ENCODE measurements at regions not wholly inside any gene's neighbourhood (a gene's known extent, or its start where the extent isn't known, plus 50 kb on each side); places are given as distances from the start of the nearest gene placed in this dataset.
A peak's percentile ranks its signal among the peaks of the same experiment; 100 is the strongest.

DNA sequence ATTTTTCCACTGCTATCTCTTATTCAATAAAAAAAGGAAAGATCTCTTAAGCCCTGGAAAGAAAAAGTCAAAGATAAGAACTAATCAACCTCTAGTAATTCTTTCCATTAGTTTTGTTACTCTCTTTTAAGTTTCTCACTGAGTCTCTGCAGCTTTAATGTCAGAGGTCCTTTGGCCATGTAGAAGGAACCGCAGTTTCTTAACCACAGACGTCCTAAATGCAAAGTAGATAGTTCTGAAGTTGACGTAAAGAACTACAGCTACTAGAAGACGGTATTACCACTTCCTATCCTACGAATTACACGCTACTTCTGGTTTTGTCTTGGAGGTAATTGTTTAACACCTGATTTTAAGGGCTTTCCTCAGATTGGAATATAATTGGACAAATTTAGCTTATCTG lies 325.9 kb downstream of the ANKRD50 start:
- no peak for DNase-seq
- TF ChIP-seq, protein P1, sequence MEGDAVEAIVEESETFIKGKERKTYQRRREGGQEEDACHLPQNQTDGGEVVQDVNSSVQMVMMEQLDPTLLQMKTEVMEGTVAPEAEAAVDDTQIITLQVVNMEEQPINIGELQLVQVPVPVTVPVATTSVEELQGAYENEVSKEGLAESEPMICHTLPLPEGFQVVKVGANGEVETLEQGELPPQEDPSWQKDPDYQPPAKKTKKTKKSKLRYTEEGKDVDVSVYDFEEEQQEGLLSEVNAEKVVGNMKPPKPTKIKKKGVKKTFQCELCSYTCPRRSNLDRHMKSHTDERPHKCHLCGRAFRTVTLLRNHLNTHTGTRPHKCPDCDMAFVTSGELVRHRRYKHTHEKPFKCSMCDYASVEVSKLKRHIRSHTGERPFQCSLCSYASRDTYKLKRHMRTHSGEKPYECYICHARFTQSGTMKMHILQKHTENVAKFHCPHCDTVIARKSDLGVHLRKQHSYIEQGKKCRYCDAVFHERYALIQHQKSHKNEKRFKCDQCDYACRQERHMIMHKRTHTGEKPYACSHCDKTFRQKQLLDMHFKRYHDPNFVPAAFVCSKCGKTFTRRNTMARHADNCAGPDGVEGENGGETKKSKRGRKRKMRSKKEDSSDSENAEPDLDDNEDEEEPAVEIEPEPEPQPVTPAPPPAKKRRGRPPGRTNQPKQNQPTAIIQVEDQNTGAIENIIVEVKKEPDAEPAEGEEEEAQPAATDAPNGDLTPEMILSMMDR (IDR thresholded peaks at IDR 0.05; ENCODE audit: low read depth, low read length, missing control alignments): no peak
- in situ Hi-C loops (cut with HindIII; ENCODE audit: low pct_ligation_motif_present, low sequenced_read_pairs): no loop called here

DNA sequence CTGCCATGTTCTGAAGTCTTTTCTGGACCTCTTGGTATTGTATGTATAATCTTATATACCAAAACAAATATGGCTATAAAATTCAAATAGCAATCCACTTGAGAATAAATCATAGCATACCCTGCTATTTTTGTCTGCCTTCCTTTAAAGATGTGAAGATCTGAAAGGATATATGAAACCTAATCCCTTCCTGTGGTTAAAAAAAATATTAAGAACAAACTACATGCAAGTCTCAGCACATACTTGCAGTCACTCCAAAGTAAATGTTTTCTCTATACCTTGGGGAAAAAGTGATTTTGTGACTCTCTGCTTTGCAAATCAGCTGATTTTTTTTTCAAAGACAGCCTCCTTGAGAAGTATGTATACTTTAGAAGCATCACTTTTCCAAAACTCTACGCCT lies 322.9 kb downstream of the ANKRD50 start:
- H3K27me3 ChIP-seq (replicated peaks): no peaks in the 10 kb centered on the region
- H3K4me3 ChIP-seq (ENCODE audit: low read depth, low read length): no peak overlapping the region
- H3K36me3 ChIP-seq (replicated peaks): no peaks in the 10 kb centered on the region
- in situ Hi-C loops (cut with HindIII; ENCODE audit: low pct_ligation_motif_present, low sequenced_read_pairs): no loop called here
- no peak for DNase-seq
- H3K27ac ChIP-seq: no peak overlapping the region
- TF ChIP-seq, protein P1 (IDR thresholded peaks at IDR 0.05; ENCODE audit: low read depth, low read length, missing control alignments): no peak

More for the DNA sequence above, 325.9 kb downstream of the ANKRD50 start:
- Histone ChIP-seq H3K27ac (no peak overlapping the region), H3K36me3 (replicated peaks) (no peaks in the 10 kb centered on the region), H3K27me3 (replicated peaks) (no peaks in the 10 kb centered on the region), H3K4me3 (ENCODE audit: low read depth, low read length) (no peak overlapping the region)

DNA sequence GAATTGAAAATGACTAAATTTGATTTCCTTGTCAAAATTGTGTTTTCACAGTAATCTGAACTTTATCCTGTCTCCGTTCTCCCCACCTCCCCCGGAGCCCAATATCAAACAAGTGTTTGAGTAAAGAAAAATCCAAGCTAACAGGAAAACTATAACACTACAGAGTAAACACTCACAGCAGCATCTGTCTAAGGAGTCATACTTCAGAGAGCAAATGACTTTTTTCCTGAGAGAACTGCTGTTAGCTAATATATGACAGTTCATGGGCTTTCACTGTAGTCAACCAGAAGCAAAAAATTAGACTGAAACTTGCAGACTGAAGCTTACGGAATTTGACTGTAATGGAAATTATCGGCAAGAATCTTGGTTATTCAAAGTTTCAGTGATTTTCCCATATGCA lies 321.7 kb downstream of the ANKRD50 start:
- H3K36me3 ChIP-seq (replicated peaks): no peaks in the 10 kb centered on the region

DNA sequence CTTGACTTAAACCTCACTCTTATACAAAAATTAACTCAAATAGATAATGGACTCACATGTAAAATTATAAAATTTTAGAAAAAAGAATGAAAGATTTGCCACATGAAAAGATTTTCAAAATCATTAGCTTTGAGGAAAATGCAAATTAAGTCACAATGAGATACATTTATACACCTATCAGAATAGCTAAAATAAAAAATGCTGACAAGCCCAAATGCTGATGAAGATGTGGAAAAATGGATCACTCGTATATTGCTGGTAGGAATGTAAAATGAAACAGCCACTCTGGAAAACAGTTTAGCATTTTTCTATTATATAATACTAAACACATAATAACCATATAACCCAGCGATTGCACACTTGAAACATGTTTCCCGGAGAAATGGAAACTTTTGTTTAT lies 316.2 kb downstream of the ANKRD50 start:
- no peak for DNase-seq
- in situ Hi-C loops (cut with HindIII; ENCODE audit: low pct_ligation_motif_present, low sequenced_read_pairs): no loop called here
- no peak overlapping the region for H3K4me3 ChIP-seq (ENCODE audit: low read depth, low read length)
- TF ChIP-seq, protein P1 (IDR thresholded peaks at IDR 0.05; ENCODE audit: low read depth, low read length, missing control alignments): no peak
- no peak overlapping the region for H3K27ac ChIP-seq
- H3K36me3 ChIP-seq (replicated peaks): no peaks in the 10 kb centered on the region
- no peaks in the 10 kb centered on the region for H3K27me3 ChIP-seq (replicated peaks)

More for the DNA sequence above, 321.7 kb downstream of the ANKRD50 start:
- no peak overlapping the region for H3K4me3 ChIP-seq (ENCODE audit: low read depth, low read length)
- TF ChIP-seq, protein P1 (IDR thresholded peaks at IDR 0.05; ENCODE audit: low read depth, low read length, missing control alignments): no peak
- DNase-seq: no peak
- no peaks in the 10 kb centered on the region for H3K27me3 ChIP-seq (replicated peaks)
- H3K27ac ChIP-seq: no peak overlapping the region
- in situ Hi-C loops (cut with HindIII; ENCODE audit: low pct_ligation_motif_present, low sequenced_read_pairs): no loop called here

DNA sequence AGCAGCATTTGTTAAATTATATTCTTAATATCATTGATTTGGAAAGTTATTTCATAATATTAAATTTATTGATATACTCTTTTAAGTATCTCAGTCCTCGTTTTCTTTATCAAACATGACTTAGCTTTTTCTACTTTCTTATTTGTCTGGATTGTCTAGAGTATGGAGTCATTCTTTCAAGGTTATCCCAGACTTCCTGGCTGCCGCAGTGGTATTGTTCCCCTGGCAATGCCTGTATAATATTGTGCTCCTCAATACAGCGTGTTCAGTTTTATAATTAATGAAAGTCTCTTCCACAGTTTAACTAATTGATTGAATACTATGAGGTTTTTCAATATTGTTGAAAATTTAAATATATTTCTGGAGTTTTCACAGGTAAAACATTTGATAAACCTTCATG lies 310.9 kb downstream of the ANKRD50 start:
- in situ Hi-C loops (cut with HindIII; ENCODE audit: low pct_ligation_motif_present, low sequenced_read_pairs): no loop called here
- no peak overlapping the region for H3K27ac ChIP-seq
- H3K36me3 ChIP-seq (replicated peaks): no peaks in the 10 kb centered on the region
- TF ChIP-seq, protein P1 (IDR thresholded peaks at IDR 0.05; ENCODE audit: low read depth, low read length, missing control alignments): no peak
- no peaks in the 10 kb centered on the region for H3K27me3 ChIP-seq (replicated peaks)
- no peak overlapping the region for H3K4me3 ChIP-seq (ENCODE audit: low read depth, low read length)
- DNase-seq: no peak

DNA sequence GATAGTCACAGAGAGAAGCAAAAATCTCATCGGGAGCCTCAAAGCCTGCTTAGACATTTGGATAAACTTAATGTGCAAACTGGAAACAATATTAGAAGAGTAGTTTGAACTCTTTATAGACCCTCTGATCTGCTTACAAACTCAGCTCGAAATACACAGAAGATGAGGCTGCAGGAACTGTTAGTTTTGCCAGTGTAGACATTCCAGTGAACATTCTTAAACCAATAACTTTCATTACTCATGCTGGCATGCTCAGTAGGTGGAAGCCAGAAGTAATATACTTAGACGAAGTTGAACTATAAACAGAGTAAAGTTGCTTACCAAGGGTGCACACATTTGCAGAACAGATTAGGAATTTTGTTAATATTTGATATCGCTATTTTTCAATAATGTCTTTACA lies 303.5 kb downstream of the ANKRD50 start:
- TF ChIP-seq, protein P1 (IDR thresholded peaks at IDR 0.05; ENCODE audit: low read depth, low read length, missing control alignments): no peak
- in situ Hi-C loops (cut with HindIII; ENCODE audit: low pct_ligation_motif_present, low sequenced_read_pairs): no loop called here
- no peaks in the 10 kb centered on the region for H3K27me3 ChIP-seq (replicated peaks)
- no peak overlapping the region for H3K4me3 ChIP-seq (ENCODE audit: low read depth, low read length)
- peak; percentile 35 for DNase-seq
- no peaks in the 10 kb centered on the region for H3K36me3 ChIP-seq (replicated peaks)
- no peak overlapping the region for H3K27ac ChIP-seq

Data from brain microvascular endothelial cell (primary cell).